BLaER1 treated with 17β-estradiol and CSF1 and Interleukin-3, amounts not matched to agents 10 nM and 100 nM (cell line): ENCODE measurements at regions not wholly inside any gene's neighbourhood (a gene's known extent, or its start where the extent isn't known, plus 50 kb on each side); places are given as distances from the start of the nearest gene placed in this dataset.
A peak's percentile ranks its signal among the peaks of the same experiment; 100 is the strongest.

Experiments
- H3K27ac ChIP-seq, 11 experiments: shearing (Covaris generic); formaldehyde crosslinking; 2 replicates each; pipeline ENCODE4 v1.8.1; 2022
- H3K27me3 ChIP-seq, 11 experiments: shearing (Covaris generic); formaldehyde crosslinking; 2 replicates each; pipeline ENCODE4 v1.8.1; 2022
- H3K36me3 ChIP-seq, 11 experiments: shearing (Covaris generic); formaldehyde crosslinking; 2 replicates each; pipeline ENCODE4 v1.8.1; 2022
- H3K4me1 ChIP-seq, 10 experiments: shearing (Covaris generic); formaldehyde crosslinking; 2 replicates each; pipeline ENCODE4 v1.8.1; 2022
- H3K4me2 ChIP-seq, 11 experiments: shearing (Covaris generic); formaldehyde crosslinking; 2 replicates each; pipeline ENCODE4 v1.8.1; 2022
- H3K4me3 ChIP-seq, 10 experiments: shearing (Covaris generic); formaldehyde crosslinking; 2 replicates each; pipeline ENCODE4 v1.8.1; 2022
- H3K9ac ChIP-seq, 11 experiments: shearing (Covaris generic); formaldehyde crosslinking; 2 replicates each; pipeline ENCODE4 v1.8.1; 2022
- H3K9me3 ChIP-seq, 11 experiments: shearing (Covaris generic); formaldehyde crosslinking; replicated peaks in 1 of 11; 2 replicates each; pipeline ENCODE4 v1.8.1; 2022
- H4K20me1 ChIP-seq, 11 experiments: shearing (Covaris generic); formaldehyde crosslinking; 2 replicates each; pipeline ENCODE4 v1.8.1; 2022
- Cebpa-rat ChIP-seq, 11 experiments: shearing (Covaris generic); IDR thresholded peaks; 2 replicates each; pipeline ENCODE4 v1.8.1; 2022

GRCh38 chr18:39561126-39561525 lies 1995.5 kb upstream of the CELF4 start:
- H3K9me3 ChIP-seq = peaks cover 0 to 11% (median 6%) of the 10 kb centered on the region in 11 experiments; a peak in 10 of 22 replicates

GRCh38 chr18:39558658-39559057 lies 1993.1 kb upstream of the CELF4 start:
- Histone ChIP-seq H3K9me3 (no peaks in the 10 kb centered on the region), H3K27me3 (no peaks in the 10 kb centered on the region), H3K4me2 (no peak overlapping the region), H3K9ac (no peak overlapping the region), H4K20me1 (no peaks in the 10 kb centered on the region), H3K4me1 (no peaks in the 10 kb centered on the region), H3K27ac (no peak overlapping the region), H3K36me3 (no peaks in the 10 kb centered on the region), H3K4me3 (no peak overlapping the region)
- TF ChIP-seq Cebpa-rat (IDR thresholded peaks at IDR 0.05) = no peak

More at GRCh38 chr18:39561126-39561525, 1995.5 kb upstream of the CELF4 start:
- Histone ChIP-seq H3K9ac (no peak overlapping the region), H3K4me2 (no peak overlapping the region), H3K27me3 (no peaks in the 10 kb centered on the region), H3K4me1 (no peaks in the 10 kb centered on the region), H3K36me3 (no peaks in the 10 kb centered on the region), H3K4me3 (no peak overlapping the region), H3K27ac (no peak overlapping the region), H4K20me1 (no peaks in the 10 kb centered on the region)
- TF ChIP-seq Cebpa-rat (IDR thresholded peaks at IDR 0.05) = no peak

GRCh38 chr18:39555496-39555895 lies 1989.9 kb upstream of the CELF4 start:
- Histone ChIP-seq H3K4me1 (no peaks in the 10 kb centered on the region), H3K4me3 (no peak overlapping the region), H3K9ac (no peak overlapping the region), H3K27me3 (no peaks in the 10 kb centered on the region), H3K4me2 (no peak overlapping the region), H3K27ac (no peak overlapping the region), H3K36me3 (no peaks in the 10 kb centered on the region), H4K20me1 (no peaks in the 10 kb centered on the region), H3K9me3 (no peaks in the 10 kb centered on the region)
- no peak for TF ChIP-seq Cebpa-rat (IDR thresholded peaks at IDR 0.05)

- Histone ChIP-seq H3K9ac (no peak overlapping the region), H3K4me1 (no peaks in the 10 kb centered on the region), H3K36me3 (no peaks in the 10 kb centered on the region), H3K4me3 (no peak overlapping the region), H3K9me3 (no peaks in the 10 kb centered on the region), H4K20me1 (no peaks in the 10 kb centered on the region), H3K4me2 (no peak overlapping the region), H3K27ac (no peak overlapping the region), H3K27me3 (no peaks in the 10 kb centered on the region)
- no peak for TF ChIP-seq Cebpa-rat (IDR thresholded peaks at IDR 0.05)
Measured at GRCh38 chr18:39550701-39551100, 1985.1 kb upstream of the CELF4 start.

- TF ChIP-seq Cebpa-rat (IDR thresholded peaks at IDR 0.05) = no peak
- no peaks in the 10 kb centered on the region for H3K9me3 ChIP-seq
- H3K4me3 ChIP-seq = no peak overlapping the region
- no peaks in the 10 kb centered on the region for H3K27me3 ChIP-seq
- no peak overlapping the region for H3K4me2 ChIP-seq
- no peak overlapping the region for H3K9ac ChIP-seq
- no peaks in the 10 kb centered on the region for H3K4me1 ChIP-seq
- no peak overlapping the region for H3K27ac ChIP-seq
- no peaks in the 10 kb centered on the region for H3K36me3 ChIP-seq
- no peaks in the 10 kb centered on the region for H4K20me1 ChIP-seq
Measured at GRCh38 chr18:39549144-39549543, 1983.5 kb upstream of the CELF4 start.

GRCh38 chr18:39531659-39532058 lies 1966.1 kb upstream of the CELF4 start:
- TF ChIP-seq Cebpa-rat (IDR thresholded peaks at IDR 0.05) = no peak
- Histone ChIP-seq H3K36me3 (no peaks in the 10 kb centered on the region), H3K4me2 (no peak overlapping the region), H3K9ac (no peak overlapping the region), H4K20me1 (no peaks in the 10 kb centered on the region), H3K9me3 (no peaks in the 10 kb centered on the region), H3K4me3 (no peak overlapping the region), H3K27ac (no peak overlapping the region), H3K27me3 (no peaks in the 10 kb centered on the region), H3K4me1 (peaks cover 0 to 13% (median 0%) of the 10 kb centered on the region in 10 experiments; a peak in 7 of 20 replicates)

- no peaks in the 10 kb centered on the region for H4K20me1 ChIP-seq
- no peak overlapping the region for H3K9ac ChIP-seq
- H3K4me2 ChIP-seq = no peak overlapping the region
Measured at GRCh38 chr18:39529358-39529757, 1963.8 kb upstream of the CELF4 start.

GRCh38 chr18:39527465-39527864 lies 1961.9 kb upstream of the CELF4 start:
- Histone ChIP-seq H3K4me1 (peaks cover 0 to 13% (median 0%) of the 10 kb centered on the region in 10 experiments; a peak in 7 of 20 replicates), H3K9me3 (no peaks in the 10 kb centered on the region), H4K20me1 (no peaks in the 10 kb centered on the region), H3K4me2 (peak overlapping the region in 3 of 11 experiments; percentile 4 to 25 (median 25); a peak in 5 of 22 replicates), H3K9ac (no peak overlapping the region), H3K36me3 (no peaks in the 10 kb centered on the region), H3K27me3 (no peaks in the 10 kb centered on the region), H3K27ac (no peak overlapping the region), H3K4me3 (no peak overlapping the region)
- TF ChIP-seq Cebpa-rat (IDR thresholded peaks at IDR 0.05) = no peak

More at GRCh38 chr18:39529358-39529757, 1963.8 kb upstream of the CELF4 start:
- H3K4me1 ChIP-seq = peaks cover 0 to 13% (median 0%) of the 10 kb centered on the region in 10 experiments; a peak in 7 of 20 replicates
- no peaks in the 10 kb centered on the region for H3K9me3 ChIP-seq
- no peak overlapping the region for H3K4me3 ChIP-seq
- no peak for TF ChIP-seq Cebpa-rat (IDR thresholded peaks at IDR 0.05)
- no peak overlapping the region for H3K27ac ChIP-seq
- H3K36me3 ChIP-seq = no peaks in the 10 kb centered on the region
- no peaks in the 10 kb centered on the region for H3K27me3 ChIP-seq

- no peak for TF ChIP-seq Cebpa-rat (IDR thresholded peaks at IDR 0.05)
- no peak overlapping the region for H3K4me3 ChIP-seq
- H3K27ac ChIP-seq = no peak overlapping the region
- no peaks in the 10 kb centered on the region for H4K20me1 ChIP-seq
- H3K9ac ChIP-seq = no peak overlapping the region
- H3K27me3 ChIP-seq = no peaks in the 10 kb centered on the region
- no peak overlapping the region for H3K4me2 ChIP-seq
- H3K36me3 ChIP-seq = no peaks in the 10 kb centered on the region
- H3K9me3 ChIP-seq = no peaks in the 10 kb centered on the region
- H3K4me1 ChIP-seq = peaks cover 0 to 13% (median 0%) of the 10 kb centered on the region in 10 experiments; a peak in 7 of 20 replicates
Measured at GRCh38 chr18:39524370-39524769, 1958.8 kb upstream of the CELF4 start.

GRCh38 chr18:39523281-39523680 lies 1957.7 kb upstream of the CELF4 start:
- H3K9me3 ChIP-seq = no peaks in the 10 kb centered on the region
- no peak overlapping the region for H3K4me2 ChIP-seq
- H3K27me3 ChIP-seq = no peaks in the 10 kb centered on the region
- H3K9ac ChIP-seq = no peak overlapping the region
- peaks cover 0 to 13% (median 0%) of the 10 kb centered on the region in 10 experiments; a peak in 7 of 20 replicates for H3K4me1 ChIP-seq
- no peaks in the 10 kb centered on the region for H4K20me1 ChIP-seq
- TF ChIP-seq Cebpa-rat (IDR thresholded peaks at IDR 0.05) = no peak
- H3K4me3 ChIP-seq = no peak overlapping the region
- H3K36me3 ChIP-seq = no peaks in the 10 kb centered on the region
- H3K27ac ChIP-seq = no peak overlapping the region
